Cerebellar cortex (tissue), 1 donor: ENCODE measurements at regions not wholly inside any gene's neighbourhood (a gene's known extent, or its start where the extent isn't known, plus 50 kb on each side); places are given as distances from the start of the nearest gene placed in this dataset.

ENCODE experiments used
- DNase-seq: peaks from one replicate; pipeline ENCODE4 v3.0.0-alpha.2; 2015; ENCODE audit warnings: low spot score

DNA sequence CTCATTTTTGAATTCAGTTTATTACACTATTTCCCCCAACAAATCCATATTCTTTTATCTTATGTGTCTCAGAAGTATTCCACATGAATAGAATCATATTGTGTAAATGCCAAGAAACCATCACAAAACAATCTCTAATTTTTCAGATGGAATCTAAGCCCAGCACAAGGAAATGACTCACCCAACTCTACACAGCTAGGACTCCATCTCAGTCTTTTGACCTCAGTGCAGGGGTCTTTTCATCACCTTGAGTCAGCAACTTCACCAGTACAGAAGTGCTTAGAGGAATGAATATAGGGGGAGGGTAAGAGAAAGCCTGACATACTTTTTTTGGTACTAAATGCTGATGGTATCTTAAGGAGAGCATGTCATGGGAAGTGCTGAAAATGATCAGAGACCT, 169.3 kb upstream of the LRRN1 start:
- DNase-seq = no peak

DNA sequence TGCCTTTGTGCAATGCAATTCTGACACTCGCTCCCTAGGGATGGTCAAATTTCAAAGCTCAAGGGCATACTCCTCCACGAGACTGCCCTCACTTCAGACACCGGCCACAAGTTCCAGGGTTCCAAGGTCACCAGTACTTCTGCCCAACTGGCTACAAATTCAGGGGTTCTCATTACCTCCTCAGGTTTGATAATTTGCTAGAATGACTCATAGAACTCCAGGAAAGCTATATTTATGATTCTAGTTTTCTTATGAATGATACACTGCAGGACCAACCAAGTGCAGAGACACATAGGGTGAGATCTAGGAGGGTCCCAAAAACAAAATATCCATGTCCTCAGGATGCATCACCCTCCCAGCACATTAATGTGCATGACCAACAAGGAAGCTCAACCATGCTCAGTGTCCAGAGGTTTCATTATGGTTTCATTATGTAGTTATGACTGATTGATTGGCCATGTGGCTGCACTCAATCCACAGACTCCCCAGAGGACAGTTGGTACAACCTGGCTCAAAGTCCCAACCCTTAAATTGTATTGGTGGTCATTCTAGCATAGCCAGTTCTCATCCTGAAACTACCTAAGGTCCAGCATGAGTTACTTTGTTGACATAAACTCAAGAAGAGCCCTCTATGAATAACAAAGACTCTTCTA, 170.4 kb upstream of the LRRN1 start:
- no peak for DNase-seq

DNA sequence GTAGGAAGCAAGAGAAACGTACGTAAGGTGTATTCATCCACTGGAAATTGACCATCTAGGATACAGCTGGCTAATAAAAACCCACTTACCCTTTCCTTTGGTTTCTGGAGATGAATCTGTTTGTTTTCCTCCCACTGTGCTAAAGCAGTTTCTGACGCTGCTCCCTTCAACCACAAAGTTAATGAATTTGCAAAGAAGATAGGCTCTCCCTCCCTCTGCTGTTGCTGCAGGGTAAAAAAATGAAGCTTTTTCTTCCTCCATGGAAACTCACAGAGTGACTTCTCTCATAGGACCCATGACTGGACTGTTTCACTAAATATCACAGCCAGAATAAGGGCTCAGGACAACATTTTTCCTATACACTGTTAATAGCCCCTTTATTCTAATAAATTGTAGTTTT, 172.1 kb upstream of the LRRN1 start:
- no peak for DNase-seq

DNA sequence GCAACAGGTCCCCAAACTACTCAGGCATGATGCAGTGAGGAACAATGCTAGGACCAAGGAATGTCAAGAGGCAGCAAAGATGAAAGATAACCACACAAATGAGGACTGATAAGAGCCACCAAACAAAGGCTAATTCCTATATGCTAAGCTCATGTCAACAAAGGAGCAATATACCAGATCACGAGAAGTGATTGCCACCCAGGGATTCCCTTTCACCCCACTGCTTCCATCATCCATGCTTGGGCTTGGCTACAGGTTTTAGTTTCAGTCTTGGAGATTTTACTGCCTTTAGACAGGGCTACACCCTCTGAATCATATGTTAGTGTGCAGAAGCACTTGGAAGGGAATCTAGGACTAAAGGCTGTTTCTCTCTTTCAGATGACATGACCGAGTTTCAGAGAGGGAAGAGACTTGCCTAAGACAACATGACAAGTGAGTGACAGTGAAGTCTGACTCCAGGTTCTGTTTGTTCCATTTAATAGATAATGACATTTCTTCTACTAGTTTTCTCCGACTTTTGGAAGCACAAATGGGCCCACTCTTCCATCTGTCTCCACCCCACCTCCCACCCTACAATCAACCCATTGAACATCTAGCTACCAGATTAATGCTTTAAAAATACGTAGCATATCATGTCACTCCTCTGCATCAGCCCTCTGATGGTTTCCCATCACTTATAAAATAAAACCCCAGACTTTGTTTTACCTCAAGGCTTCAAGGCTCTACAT, 173.5 kb upstream of the LRRN1 start:
- no peak for DNase-seq

DNA sequence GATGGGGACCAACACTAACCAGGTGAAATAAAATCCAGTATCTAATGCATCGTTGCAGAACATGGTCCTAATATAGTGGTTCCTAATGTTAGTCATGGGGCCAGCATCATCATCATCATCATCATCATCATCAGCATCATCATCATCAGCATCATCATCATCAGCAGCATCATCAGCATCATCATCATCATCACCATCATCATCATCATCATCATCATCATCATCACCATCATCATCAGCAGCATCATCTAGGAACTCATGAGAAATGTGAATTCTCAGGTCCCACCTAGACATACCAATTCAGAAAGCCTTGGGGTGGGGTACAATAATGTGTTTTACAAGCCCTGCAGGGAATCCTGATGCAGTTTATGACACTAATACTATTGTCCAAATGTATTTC, 179.4 kb upstream of the LRRN1 start:
- no peak for DNase-seq

DNA sequence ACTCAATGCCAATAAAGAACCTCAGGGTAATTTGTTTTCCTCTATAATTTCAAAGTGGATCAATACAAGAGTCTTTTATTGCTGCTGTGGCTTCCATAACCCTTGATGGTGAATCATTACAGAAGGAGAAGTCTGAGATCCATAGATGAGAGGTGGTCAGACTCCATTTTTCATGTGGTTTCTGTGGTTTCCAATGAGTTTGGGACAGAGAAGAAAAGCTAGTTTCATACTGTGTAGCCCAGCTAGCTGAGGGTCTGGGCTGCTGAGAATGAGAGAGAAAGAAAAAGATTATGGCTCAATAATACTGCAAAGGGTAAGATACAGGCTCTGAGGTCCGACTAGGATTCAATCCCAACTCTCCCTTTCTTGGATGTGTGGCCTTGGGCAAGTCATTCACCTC, 180.6 kb upstream of the LRRN1 start:
- DNase-seq = no peak

DNA sequence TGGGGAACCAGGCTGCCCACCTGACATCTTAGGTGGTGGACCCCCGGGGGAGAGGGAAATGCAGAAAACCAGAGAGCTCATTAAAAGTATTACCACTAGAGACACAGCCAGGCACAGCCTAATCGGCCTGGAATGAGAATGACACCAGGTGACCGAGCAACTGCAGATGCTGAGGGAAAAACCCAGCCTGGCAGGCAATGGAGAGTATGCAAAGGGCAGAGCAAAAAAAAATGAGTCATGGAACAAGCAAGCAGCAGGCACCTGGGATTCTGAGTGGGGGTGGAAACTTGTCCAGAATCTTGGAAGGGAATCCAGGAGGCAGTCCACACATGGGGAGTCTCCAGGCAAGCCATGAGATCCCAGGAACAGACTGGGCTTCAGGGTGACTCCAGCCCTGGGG, 183.7 kb upstream of the LRRN1 start:
- DNase-seq = no peak

DNA sequence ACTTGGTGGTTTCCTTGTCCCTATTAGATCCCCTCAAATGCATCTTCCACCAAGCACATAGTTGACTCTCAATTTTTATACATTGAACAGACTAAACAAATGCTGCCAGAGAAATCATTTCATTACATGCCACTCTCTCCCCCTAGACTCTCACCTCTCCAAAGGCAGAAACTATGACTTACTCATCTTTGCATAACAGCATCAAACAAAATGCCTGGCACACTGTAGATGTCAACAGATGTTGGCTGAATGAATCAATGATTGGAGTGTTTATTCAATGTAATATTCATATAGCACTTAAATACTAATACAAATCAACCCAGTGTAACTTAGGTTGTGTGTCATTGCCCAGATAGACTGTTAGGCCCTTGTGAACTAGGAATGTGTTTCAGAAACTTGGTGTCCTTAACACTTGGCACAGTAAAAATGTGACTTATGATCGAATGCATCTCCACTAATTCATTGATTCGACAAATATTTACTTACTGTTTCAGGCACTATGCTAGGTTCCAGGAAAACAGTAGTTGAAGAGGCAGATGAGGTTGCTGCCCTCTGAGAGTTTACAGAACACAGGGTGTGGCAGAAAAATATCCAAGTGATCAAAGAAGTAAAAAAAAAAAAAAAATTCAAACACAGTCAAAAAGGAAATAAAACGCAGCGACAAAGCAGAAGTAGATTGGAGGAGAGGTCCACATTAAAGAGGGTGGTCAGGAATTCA, 188.5 kb upstream of the LRRN1 start:
- no peak for DNase-seq

DNA sequence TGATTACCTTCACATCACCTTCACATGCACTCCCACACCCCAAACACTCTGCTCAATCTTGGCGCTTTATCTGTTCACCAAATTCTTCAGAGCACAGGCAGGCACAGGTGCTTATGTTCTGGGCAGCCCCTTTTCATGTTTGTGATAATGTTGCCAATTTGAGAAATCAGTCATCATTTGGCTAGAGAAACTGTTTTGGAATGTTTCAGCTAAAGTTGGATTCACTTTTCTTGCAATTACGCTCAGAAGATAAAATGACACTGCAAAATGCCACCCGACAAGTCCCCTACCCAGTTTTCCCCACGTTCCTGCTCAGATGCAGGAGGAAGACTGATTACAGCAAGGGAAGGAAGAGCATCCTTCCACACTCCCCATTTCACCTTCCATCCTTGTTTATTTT, 192.9 kb upstream of the LRRN1 start:
- DNase-seq = no peak

DNA sequence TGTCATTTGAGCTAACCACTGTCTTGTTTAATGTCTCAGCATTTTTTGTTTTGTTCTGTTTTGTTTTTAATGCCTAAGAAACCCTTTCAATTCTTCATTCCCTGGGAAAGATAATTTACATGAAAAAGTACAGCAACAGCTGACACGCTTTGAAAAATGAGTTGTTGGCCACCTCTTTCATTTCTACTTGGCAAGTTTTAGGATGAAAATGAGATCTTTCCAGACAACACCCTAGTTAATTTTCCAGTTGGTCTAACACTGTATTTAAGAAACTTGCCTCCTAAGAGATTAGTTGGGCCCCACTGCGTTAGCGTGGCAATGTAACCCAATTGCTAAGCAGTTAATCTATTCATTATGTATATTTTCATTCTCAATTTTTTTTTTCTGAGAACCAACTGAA, 194.0 kb upstream of the LRRN1 start:
- no peak for DNase-seq

DNA sequence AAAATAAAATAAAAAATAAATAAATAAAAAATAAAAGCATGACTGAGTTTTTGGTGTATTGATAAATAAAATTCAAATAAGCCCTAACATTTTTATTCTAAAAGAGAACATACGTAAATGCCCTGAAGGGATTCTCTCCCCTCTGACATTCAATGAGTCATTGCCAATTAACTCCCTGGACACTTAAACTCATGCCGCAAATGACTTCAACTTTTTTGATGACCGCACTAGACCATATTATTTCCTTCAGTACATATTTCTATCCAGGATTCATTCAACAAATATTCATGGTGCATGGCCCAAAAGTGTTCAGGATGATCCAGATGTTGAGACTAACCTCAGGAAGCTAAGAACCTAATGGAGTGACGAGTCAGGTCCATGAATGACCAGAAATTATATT, 195.9 kb upstream of the LRRN1 start:
- no peak for DNase-seq

DNA sequence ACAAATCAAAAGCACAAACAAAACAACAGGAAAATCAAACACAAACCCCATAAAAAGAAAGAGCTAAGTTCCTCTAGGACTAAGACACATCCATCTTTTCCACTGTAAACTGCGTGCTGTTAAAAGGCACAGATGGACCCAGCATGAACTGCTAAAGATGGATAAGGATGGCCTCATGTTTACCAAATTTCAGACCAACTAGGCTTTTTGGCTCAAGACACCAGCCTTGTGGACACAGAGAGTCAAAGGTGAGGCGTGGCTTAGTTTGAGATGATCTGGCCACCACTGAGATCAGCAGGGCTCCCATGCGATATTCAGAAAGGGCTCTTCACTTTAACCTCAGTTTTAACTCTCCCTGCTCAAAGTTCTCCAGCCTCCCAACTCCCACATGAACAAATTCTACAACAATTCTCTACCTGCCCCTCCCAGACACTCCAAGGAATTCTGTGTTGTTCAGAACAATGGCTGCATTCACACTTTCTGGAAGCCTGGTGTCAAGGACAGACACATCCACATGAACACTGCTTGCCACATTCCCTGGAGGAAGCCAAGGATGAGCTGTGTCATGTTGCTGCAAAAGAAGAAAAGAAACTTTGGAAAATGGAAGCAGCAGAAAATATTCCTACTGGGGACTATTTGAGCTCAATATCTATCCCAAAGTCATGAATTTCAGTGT, 198.4 kb upstream of the LRRN1 start:
- peak; percentile 58 for DNase-seq

DNA sequence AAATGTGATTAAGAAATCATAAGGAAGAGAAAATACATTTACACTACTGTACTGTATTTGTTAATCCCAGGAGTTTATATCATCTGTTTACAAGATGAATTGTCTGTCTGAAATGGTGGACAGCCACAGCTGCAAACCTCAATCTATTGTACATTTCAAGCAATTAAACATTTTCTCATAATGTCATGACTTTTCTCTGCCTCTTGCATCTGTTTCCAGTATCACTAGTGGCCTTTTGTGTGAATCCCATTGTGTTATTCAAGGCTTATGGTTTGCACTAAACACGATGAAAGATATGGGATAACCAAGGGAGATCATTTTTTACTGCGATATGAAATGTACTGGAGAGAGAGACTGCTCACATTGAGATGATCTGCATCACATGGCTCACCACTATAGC, 200.2 kb upstream of the LRRN1 start:
- no peak for DNase-seq

DNA sequence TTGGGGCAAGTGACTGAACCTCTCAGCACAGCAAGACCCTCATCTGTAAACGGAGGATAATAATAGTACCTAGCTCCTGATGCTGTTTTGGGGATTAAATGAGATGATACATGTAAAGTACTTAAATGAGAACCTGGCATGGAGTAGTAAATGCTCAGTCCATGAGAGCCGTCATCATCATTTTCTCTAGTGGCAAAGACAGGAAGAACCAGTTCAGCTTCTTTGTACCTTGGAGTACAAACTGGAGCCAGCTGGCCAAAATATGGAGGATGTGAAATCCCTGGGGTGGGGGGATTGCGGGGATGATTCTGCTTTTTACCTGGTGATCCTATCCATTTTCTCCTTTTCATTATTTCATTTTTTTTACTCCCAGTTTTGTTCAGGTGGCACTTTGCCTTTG, 204.2 kb upstream of the LRRN1 start:
- DNase-seq = no peak

DNA sequence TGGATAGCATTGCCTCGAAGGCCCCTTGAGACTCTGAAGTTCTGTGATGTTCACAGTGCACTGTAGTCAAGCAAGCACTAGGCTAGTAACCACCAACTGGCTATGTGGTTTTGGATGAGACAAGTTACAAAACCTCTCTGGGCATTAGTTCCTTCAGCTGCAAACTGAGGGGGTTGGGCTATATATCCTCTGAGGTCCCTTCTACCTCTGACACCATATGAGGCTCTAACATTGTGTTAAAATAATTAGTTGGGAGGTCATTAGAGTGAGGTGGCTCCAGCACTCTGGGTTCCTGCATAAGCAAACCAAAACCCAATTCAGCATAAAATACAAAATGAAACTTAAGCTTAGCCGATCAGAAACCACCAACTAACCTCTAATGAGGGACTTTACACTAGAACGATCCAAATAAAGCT, 209.5 kb upstream of the LRRN1 start:
- DNase-seq = no peak

DNA sequence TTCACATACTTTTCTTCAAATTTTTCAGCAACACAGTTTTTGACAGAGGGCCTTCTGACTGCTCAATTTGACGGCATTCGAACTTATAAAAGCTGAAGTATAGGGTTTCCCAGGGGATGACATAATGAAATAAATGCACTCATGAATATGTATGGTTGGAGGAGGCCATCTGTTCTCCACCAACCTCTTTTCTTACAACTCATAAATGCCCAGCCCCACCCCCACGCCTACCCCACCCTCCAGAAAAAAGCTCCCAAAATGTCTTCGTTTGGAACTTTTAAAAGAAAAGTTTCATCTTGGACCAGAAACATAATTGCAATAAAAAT, 211.6 kb upstream of the LRRN1 start:
- DNase-seq = no peak

DNA sequence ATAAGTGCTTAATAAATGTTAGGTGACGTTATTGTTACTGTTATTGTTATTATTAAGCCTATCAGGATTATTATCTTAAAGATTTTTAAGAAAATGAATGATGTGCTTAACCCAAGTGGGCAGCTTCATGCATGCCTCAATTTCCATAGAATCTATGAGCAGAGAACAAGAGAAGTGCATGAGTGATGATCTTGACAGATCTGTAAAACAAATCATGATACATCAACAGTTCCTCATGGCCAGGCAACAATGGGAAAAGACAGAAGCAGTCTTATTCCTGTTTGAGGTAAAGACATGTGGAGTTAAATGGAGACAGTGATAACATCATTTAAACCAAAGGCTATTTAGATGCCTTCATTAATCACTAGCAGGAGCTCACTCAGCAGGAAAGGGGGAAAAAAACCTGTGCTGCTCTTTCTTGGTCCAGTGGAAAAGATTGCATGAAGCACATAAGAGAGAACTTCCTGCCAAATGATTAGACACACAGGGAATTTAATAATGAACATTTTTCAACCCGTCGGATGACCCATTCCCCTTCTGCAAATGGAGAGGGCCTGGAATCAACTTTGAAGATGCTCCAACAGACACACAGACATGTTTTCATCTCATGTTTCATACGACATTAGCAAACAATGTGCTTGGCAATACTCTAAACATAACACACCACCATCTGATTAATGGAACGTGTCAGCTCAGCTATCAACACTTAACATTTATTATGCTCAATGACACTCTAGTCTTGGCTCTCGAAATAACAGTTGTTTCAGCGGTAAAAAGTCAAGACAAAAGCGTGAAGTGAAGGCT, 212.2 kb upstream of the LRRN1 start:
- DNase-seq = peak; percentile 1

DNA sequence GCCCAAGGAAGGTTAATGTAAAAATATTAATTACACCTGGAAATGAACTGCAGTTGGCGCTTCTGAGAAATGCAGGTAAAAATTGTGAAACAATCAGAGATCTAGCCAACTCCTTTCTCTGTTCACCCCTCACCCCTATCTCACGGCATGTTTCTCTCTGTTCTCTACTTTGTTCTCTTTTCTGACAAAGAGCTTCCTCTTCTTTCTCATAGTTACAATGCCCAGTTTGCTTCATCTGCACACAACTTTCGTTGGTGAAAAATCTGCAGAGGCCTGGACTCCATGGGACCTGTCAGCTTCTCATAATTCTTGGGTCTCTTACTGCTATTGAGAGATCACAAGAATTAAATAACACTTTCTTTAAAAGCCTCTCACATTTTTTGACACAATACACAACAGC, 212.9 kb upstream of the LRRN1 start:
- no peak for DNase-seq

DNA sequence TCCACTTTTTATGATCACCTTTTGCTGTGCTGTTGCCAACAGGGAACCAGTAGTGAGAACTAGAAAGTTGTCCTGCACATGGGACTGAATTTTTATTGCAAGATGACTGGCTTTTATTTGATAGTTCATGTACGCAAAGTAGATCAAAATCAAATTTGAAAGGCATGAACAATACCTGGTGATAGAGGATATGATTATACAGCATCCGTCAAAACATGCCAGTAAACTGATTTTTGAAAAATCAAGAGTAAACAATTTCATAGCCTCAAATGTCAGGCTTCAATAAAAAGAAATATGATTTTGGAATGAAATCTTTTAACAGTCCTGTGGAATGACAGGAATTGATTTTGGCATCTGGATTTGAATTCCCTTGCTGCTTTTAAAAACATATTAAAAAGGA, 219.6 kb upstream of the LRRN1 start:
- no peak for DNase-seq

DNA sequence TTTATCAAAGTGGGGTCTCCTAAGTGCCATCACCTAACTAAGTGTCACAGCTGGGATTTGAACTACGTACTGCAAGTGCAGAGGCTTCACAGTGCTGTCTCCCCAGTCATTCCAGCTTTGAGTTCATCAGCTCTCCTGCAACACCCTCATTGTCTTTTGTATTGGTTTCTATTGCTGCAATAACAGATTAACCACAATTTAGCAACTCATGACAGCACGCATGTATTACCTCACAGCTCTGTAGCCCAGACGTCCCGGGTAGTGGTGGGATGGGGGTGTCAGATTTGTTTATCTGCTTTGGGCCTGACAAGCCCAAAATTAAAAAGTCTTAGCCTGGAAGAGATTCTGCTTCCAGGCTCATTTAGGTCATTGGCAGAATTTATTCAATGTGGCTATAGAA, 220.5 kb upstream of the LRRN1 start:
- DNase-seq = no peak

DNA sequence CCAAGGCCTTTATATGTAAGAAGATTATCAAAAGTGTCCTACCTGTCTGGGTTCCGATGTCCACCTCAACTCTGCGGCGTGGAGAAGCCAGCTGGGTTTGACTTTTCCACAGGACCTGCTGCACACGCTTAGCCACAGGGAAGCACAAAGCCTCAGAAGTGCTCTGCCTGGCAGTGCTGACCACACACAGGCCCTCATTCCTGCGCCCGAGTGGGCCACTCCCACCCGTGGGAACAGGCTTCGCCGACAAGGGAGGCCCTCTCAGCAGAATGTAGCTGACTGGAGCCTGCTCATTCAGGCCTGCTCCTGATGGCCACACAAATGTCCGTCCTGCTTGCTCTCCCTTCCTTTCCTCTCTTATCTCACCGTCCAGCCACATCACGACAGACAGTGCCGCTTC, 221.4 kb upstream of the LRRN1 start:
- no peak for DNase-seq

DNA sequence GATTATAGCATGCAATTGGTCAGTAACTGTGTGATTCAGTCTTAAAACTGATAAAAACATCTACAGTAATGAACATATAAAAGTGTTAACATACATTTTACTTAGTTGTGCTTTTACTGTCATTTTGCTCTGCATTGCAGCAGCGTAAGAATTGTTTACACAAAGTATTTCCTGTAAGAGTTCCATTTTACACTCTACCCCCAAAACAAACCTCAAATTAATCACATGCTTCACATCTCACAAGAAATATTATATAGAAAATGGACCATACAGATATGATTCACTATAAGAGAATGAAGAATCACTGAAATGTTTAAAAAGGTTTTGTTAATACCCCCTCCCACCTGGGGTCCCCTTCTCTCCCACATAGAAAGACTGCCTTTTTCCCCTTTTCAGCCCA, 225.9 kb upstream of the LRRN1 start:
- no peak for DNase-seq
